C4-2B (cell line): ENCODE measurements at regions not wholly inside any gene's neighbourhood (a gene's known extent, or its start where the extent isn't known, plus 50 kb on each side); places are given as distances from the start of the nearest gene placed in this dataset.

Experiments
- CTCF ChIP-seq: fragments of 450-650 bp; conservative IDR thresholded peaks from 2 replicates; pipeline ENCODE4 v1.5.1; 2017; ENCODE audit warnings: mild to moderate bottlenecking
- ZFX ChIP-seq: fragments of 450-650 bp; IDR thresholded peaks from 2 replicates; pipeline ENCODE4 v1.6.1; 2017

GRCh38 chr6:105967917-105968602 is 118.1 kb upstream of the PRDM1 start:
- no peak for TF ChIP-seq CTCF
- TF ChIP-seq ZFX, result no peak
